SK-N-SH (cell line): ENCODE measurements at regions not wholly inside any gene's neighbourhood (a gene's known extent, or its start where the extent isn't known, plus 50 kb on each side); places are given as distances from the start of the nearest gene placed in this dataset.

Experiments
- CTCF ChIA-PET: fragments of 300-600, 350-600 bp; formaldehyde crosslinking; extraction: SDS; loops from one replicate; lab custom pipeline; 2021; lab: Yijun Ruan, JAX
- POLR2A ChIA-PET: fragments of 350-600 bp; sonication (Branson Sonifier 250); formaldehyde crosslinking; extraction: SDS; loops from one replicate; lab custom pipeline; 2020; ENCODE audit warnings: antibody characterized with exemption, inconsistent platforms; lab: Yijun Ruan, JAX
- DNase-seq: peaks from one replicate; pipeline ENCODE4 v3.0.0; 2012
- H2AFZ ChIP-seq: fragments of 200-600 bp; sonication (generic); 2 replicates; pipeline ENCODE4 v1.8.1; 2016; ENCODE audit warnings: antibody characterized with exemption, mild to moderate bottlenecking, low read depth
- H3F3A ChIP-seq: fragments of 200-600 bp; sonication (generic); replicated peaks from 2 replicates; pipeline ENCODE3; 2016; ENCODE audit warnings: antibody characterized with exemption, mild to moderate bottlenecking; ENCODE audit not compliant: insufficient read depth
- H3K27ac ChIP-seq, 2 experiments: fragments of 200-500 bp in 1 of 2; fragments of 200-600 bp in 1 of 2; sonication (Bioruptor generic) in 1 of 2; sonication (generic), shearing (Covaris generic) in 1 of 2; 2 replicates each; pipeline versions ENCODE4 v1.5.1 to v1.6.1; 2014 to 2016; ENCODE audit warnings: low read depth in 2 of 2, inconsistent platforms in 1 of 2, low read length in 1 of 2, mild to moderate bottlenecking in 1 of 2, mixed read lengths in 1 of 2
- H3K27me3 ChIP-seq: fragments of 200-600 bp; sonication (generic), shearing (Covaris generic); 2 replicates; pipeline ENCODE4 v1.6.1; 2016; ENCODE audit warnings: mixed run types; ENCODE audit not compliant: insufficient read depth
- H3K36me3 ChIP-seq, 2 experiments: fragments of 200-500 bp in 1 of 2; fragments of 200-600 bp in 1 of 2; sonication (Bioruptor generic) in 1 of 2; sonication (generic) in 1 of 2; replicated peaks in 1 of 2; 2 replicates each; pipeline versions ENCODE3 to v1.5.1; 2014 to 2016; ENCODE audit warnings: low read length in 1 of 2, mild to moderate bottlenecking in 1 of 2; ENCODE audit not compliant: insufficient read depth in 2 of 2, control insufficient read depth in 1 of 2
- H3K4me1 ChIP-seq, 2 experiments: fragments of 200-500 bp in 1 of 2; fragments of 200-600 bp in 1 of 2; sonication (Bioruptor generic) in 1 of 2; sonication (generic), shearing (Covaris generic) in 1 of 2; 2 replicates each; pipeline versions ENCODE4 v1.5.1 to v1.6.1; 2014 to 2016; ENCODE audit warnings: low read depth in 1 of 2, low read length in 1 of 2, mixed run types in 1 of 2; ENCODE audit not compliant: insufficient read depth in 2 of 2, control insufficient read depth in 1 of 2
- H3K4me2 ChIP-seq: fragments of 200-600 bp; sonication (generic), shearing (Covaris generic); 2 replicates; pipeline ENCODE4 v1.6.1; 2017; ENCODE audit warnings: mixed run types
- H3K4me3 ChIP-seq, 2 experiments: fragments of 200-500 bp in 1 of 2; fragments of 200-600 bp in 1 of 2; sonication (Bioruptor generic) in 1 of 2; sonication (generic), shearing (Covaris generic) in 1 of 2; 2 replicates each; pipeline versions ENCODE4 v1.5.1 to v1.8.1; 2014 to 2016; ENCODE audit warnings: low read depth in 2 of 2, inconsistent platforms in 1 of 2, low read length in 1 of 2, mild to moderate bottlenecking in 1 of 2, mixed read lengths in 1 of 2, moderate library complexity in 1 of 2
- H3K79me2 ChIP-seq: fragments of 200-600 bp; sonication (generic); 2 replicates; pipeline ENCODE4 v1.8.1; 2017; ENCODE audit warnings: mild to moderate bottlenecking; ENCODE audit not compliant: insufficient read depth
- H3K9ac ChIP-seq: fragments of 200-600 bp; sonication (generic); 2 replicates; pipeline ENCODE4 v1.6.1; 2017; ENCODE audit warnings: mixed run types
- H3K9me2 ChIP-seq: fragments of 200-600 bp; sonication (generic); 2 replicates; pipeline ENCODE4 v1.6.1; 2017; ENCODE audit warnings: mixed run types
- H3K9me3 ChIP-seq: fragments of 200-600 bp; sonication (generic); 2 replicates; pipeline ENCODE4 v1.6.1; 2017; ENCODE audit warnings: mixed run types, mild to moderate bottlenecking, moderate library complexity
- H4K20me1 ChIP-seq: fragments of 200-600 bp; sonication (generic); 2 replicates; pipeline ENCODE4 v1.6.1; 2017; ENCODE audit warnings: mild to moderate bottlenecking, mixed run types; ENCODE audit not compliant: insufficient read depth
- CHD2 ChIP-seq: fragments of 150-350 bp; IDR thresholded peaks from 2 replicates; pipeline ENCODE4 v1.6.1; 2018; ENCODE audit warnings: low read length; ENCODE audit not compliant: partially characterized antibody
- FOSL2 ChIP-seq: IDR thresholded peaks from 2 replicates; pipeline ENCODE4 v1.4.0; 2012; ENCODE audit warnings: low read depth, mild to moderate bottlenecking, moderate library complexity, borderline replicate concordance
- JUND ChIP-seq: IDR thresholded peaks from 2 replicates; pipeline ENCODE4 v1.4.0; 2012
- MEF2A ChIP-seq: IDR thresholded peaks from 2 replicates; pipeline ENCODE4 v1.4.0; 2012; ENCODE audit warnings: low read depth, borderline replicate concordance
- MXI1 ChIP-seq: IDR thresholded peaks from 2 replicates; pipeline ENCODE4 v1.6.1; 2012; ENCODE audit warnings: mild to moderate bottlenecking, low read depth, low read length, improper control_type of control experiment
- NFIC ChIP-seq: IDR thresholded peaks from 2 replicates; pipeline ENCODE4 v1.4.0; 2012; ENCODE audit warnings: borderline replicate concordance
- RAD21 ChIP-seq: IDR thresholded peaks from 2 replicates; pipeline ENCODE4 v1.6.1; 2012; ENCODE audit warnings: mild to moderate bottlenecking, low read length
- SIN3A ChIP-seq: IDR thresholded peaks from 2 replicates; pipeline ENCODE4 v1.6.1; 2012; ENCODE audit warnings: low read depth, mild to moderate bottlenecking, low read length, moderate library complexity, borderline replicate concordance
- TCF12 ChIP-seq: IDR thresholded peaks from 2 replicates; pipeline ENCODE4 v1.4.0; 2012
- WGBS: methylation state at CpG from one replicate; pipeline ENCODE4 v1.1.6; 2017; ENCODE audit warnings: low lambda C conversion rate; 5-methylcytosine and 5-hydroxymethylcytosine counted together
- TF ChIP-seq, protein P1 (sequence below): IDR thresholded peaks from 2 replicates; pipeline ENCODE4; 2012
- TF ChIP-seq, protein P2 (sequence below): IDR thresholded peaks from 2 replicates; pipeline ENCODE4 v1.4.0; 2012; ENCODE audit warnings: low read depth, borderline replicate concordance
- TF ChIP-seq, protein P3 (sequence below): fragments of 150-350 bp; IDR thresholded peaks from 2 replicates; pipeline ENCODE4 v1.6.1; 2016; ENCODE audit warnings: mild to moderate bottlenecking, low read depth, low read length
- TF ChIP-seq, protein P4 (sequence below): IDR thresholded peaks from 2 replicates; pipeline ENCODE4 v1.4.0; 2012; ENCODE audit warnings: low read depth, borderline replicate concordance

DNA sequence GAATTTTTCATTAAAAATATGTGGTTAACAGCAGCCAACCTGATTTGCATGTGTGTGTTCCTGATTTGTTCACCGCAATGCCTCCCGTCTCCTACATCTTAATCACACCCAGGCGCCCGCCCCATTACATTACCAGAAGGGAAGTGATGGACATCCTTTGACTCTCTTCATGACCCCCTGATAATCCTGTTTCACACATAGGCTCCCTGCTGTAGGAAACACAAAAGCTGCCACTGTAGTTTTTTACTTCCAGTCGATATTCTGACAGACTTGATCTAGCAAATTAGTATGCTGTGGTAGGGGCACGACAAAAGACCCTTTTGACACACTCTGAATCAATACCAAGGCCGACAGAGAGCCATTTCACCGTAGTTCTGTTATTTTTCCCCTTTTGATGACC, 287.8 kb upstream of the ISL1 start:
- Histone ChIP-seq H3F3A (no peaks in the 10 kb centered on the region), H3K9me3 (no peaks in the 10 kb centered on the region), H3K4me3 (no peak overlapping the region), H3K36me3 (no peaks in the 10 kb centered on the region), H2AFZ (no peak overlapping the region), H3K9ac (no peak overlapping the region), H3K9me2 (no peaks in the 10 kb centered on the region), H3K27ac (no peak overlapping the region), H3K4me1 (no peaks in the 10 kb centered on the region)
- DNase-seq, result no peak
- CTCF ChIA-PET, result interaction anchor here (0.7 kb wide), 1 partner anchor 27 kb away, joined by 3 read pairs; no protein-coding TSS in a partner anchor
- WGBS, result 57% methylated on average over 8 of the region's 8 CpGs
- TF ChIP-seq SIN3A, result no peak
- TF ChIP-seq, all 33 proteins: peak for 0
- H3K79me2 ChIP-seq, result no peaks in the 10 kb centered on the region
- H3K27me3 ChIP-seq, result no peaks in the 10 kb centered on the region
- no peaks in the 10 kb centered on the region for H4K20me1 ChIP-seq
- POLR2A ChIA-PET, result no interaction called here
- no peak overlapping the region for H3K4me2 ChIP-seq

DNA sequence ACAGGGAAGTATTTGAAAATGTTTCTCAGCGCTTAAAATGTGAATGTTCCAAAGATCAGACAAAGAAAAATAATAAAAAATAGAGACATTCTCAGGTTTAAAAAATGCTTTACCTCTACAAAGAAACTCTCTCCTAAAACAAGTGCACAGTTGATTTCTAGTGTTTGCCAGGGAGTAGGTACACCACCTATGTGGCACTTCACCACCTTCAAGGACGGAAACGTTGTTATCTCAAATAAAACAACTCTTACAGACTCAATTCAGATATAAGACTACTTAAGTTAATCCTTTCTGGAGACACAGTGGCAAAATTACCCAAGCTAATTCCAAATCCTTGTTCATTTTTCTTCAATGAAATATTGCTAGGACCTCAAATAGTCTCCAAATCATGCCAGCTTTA, 286.4 kb upstream of the ISL1 start:
- CTCF ChIA-PET, result no interaction called here
- Histone ChIP-seq H3K27me3 (no peaks in the 10 kb centered on the region), H3K4me2 (no peak overlapping the region), H3K79me2 (no peaks in the 10 kb centered on the region), H2AFZ (no peak overlapping the region), H3K9ac (no peak overlapping the region), H3K9me3 (no peaks in the 10 kb centered on the region), H3K4me1 (no peaks in the 10 kb centered on the region), H3K9me2 (no peaks in the 10 kb centered on the region), H3K36me3 (no peaks in the 10 kb centered on the region), H3K4me3 (no peak overlapping the region), H3F3A (no peaks in the 10 kb centered on the region), H3K27ac (no peak overlapping the region), H4K20me1 (no peaks in the 10 kb centered on the region)
- POLR2A ChIA-PET, result no interaction called here
- 59% methylated on average over 3 of the region's 3 CpGs for WGBS
- no peak for DNase-seq
- TF ChIP-seq MXI1, result no peak
- no peak for TF ChIP-seq RAD21
- no peak for TF ChIP-seq MEF2A
- TF ChIP-seq SIN3A, result no peak
- no peak for TF ChIP-seq CHD2
- TF ChIP-seq, protein P1, sequence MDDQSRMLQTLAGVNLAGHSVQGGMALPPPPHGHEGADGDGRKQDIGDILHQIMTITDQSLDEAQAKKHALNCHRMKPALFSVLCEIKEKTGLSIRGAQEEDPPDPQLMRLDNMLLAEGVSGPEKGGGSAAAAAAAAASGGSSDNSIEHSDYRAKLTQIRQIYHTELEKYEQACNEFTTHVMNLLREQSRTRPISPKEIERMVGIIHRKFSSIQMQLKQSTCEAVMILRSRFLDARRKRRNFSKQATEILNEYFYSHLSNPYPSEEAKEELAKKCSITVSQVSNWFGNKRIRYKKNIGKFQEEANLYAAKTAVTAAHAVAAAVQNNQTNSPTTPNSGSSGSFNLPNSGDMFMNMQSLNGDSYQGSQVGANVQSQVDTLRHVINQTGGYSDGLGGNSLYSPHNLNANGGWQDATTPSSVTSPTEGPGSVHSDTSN, result no peak
- TF ChIP-seq NFIC, result no peak
- TF ChIP-seq, protein P2, sequence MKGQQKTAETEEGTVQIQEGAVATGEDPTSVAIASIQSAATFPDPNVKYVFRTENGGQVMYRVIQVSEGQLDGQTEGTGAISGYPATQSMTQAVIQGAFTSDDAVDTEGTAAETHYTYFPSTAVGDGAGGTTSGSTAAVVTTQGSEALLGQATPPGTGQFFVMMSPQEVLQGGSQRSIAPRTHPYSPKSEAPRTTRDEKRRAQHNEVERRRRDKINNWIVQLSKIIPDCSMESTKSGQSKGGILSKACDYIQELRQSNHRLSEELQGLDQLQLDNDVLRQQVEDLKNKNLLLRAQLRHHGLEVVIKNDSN, result no peak
- TF ChIP-seq, protein P3, sequence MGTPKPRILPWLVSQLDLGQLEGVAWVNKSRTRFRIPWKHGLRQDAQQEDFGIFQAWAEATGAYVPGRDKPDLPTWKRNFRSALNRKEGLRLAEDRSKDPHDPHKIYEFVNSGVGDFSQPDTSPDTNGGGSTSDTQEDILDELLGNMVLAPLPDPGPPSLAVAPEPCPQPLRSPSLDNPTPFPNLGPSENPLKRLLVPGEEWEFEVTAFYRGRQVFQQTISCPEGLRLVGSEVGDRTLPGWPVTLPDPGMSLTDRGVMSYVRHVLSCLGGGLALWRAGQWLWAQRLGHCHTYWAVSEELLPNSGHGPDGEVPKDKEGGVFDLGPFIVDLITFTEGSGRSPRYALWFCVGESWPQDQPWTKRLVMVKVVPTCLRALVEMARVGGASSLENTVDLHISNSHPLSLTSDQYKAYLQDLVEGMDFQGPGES, result no peak
- no peak for TF ChIP-seq FOSL2
- no peak for TF ChIP-seq JUND
- TF ChIP-seq, protein P4, sequence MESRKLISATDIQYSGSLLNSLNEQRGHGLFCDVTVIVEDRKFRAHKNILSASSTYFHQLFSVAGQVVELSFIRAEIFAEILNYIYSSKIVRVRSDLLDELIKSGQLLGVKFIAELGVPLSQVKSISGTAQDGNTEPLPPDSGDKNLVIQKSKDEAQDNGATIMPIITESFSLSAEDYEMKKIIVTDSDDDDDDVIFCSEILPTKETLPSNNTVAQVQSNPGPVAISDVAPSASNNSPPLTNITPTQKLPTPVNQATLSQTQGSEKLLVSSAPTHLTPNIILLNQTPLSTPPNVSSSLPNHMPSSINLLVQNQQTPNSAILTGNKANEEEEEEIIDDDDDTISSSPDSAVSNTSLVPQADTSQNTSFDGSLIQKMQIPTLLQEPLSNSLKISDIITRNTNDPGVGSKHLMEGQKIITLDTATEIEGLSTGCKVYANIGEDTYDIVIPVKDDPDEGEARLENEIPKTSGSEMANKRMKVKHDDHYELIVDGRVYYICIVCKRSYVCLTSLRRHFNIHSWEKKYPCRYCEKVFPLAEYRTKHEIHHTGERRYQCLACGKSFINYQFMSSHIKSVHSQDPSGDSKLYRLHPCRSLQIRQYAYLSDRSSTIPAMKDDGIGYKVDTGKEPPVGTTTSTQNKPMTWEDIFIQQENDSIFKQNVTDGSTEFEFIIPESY, result no peak
- TF ChIP-seq TCF12, result no peak
